NCI-H1417 treated with DMSO at 0.1 percent for 48 hours (cell line): ENCODE measurements at regions not wholly inside any gene's neighbourhood (a gene's known extent, or its start where the extent isn't known, plus 50 kb on each side); places are given as distances from the start of the nearest gene placed in this dataset.

Source experiments
- DNase-seq: peaks from one replicate; lab custom pipeline; 2025; lab: John Stamatoyannopoulos, UW

DNA sequence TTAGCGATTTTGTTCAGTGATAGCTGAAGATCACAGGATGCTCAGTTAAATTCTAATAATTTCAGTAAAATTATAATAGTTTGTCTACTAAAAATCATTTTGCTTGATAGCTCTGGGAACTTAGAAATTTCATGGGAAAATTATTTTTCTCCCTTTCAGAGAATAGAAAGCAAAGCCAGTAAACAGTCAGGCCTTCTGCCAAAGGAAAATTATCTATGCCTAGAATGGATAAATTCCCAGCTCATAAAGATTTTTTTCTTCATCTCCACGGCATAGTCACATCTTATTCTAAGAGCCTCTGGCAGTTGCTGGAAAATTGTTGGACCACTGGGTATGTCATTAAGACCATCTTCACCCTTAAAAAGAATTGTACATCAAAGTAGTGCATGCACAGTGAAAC lies 169.6 kb upstream of the ANO3 start:
- no peak for DNase-seq

DNA sequence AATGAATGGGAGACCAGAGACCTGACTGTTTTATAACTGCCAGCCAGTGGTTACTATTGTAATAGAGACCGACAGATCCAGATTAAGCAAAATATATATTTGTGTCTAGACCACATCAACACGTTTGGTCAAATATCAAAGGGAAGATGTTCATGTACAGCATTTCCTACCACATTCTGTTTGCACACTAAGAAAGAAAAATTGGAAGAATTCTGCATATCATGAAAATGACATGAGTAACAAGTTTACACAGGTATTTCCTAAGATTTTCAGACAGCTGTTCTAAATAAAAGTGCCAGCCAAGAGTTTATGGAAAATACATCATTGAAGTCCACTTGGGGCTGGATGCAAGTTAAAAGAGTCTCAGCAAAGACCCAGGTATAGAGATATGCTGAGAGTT lies 145.5 kb upstream of the ANO3 start:
- no peak for DNase-seq

DNA sequence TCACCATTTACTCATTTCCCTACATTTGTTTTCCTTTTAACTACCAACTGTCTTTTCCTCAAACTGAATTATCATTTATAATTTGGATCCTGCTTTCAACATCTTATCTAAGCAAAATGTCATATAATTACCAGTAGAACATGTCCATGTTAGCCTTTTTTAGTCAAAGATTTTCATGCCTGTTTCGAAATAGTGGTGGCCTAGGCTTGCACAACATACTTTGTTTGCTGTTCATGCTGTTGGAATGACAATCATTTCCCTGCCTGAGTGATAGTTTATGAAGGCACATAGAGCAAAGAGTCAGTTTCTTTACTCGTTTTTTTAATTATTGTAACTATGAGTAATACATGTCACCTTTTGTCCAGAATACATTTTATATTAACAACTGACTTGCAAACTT lies 144.3 kb upstream of the ANO3 start:
- DNase-seq, result no peak

DNA sequence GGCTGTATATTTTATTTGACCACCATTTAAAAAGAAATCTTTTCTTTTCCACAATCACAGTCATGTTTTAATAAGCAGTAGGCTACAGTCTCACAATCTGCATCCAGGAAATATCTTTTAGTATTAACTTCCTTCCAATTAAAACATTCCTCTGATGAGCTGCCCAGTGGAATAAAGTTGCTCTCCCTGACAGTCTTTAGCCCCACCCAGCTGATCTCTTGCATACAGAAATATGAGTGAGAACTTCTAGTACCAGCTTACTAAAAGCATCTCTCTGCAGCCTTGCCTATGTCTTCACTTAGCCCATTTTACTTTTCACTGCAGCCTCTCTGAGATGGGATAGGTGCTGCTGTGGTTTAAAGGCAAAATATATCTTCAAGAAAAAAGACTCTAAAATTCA lies 143.4 kb upstream of the ANO3 start:
- DNase-seq, result no peak

DNA sequence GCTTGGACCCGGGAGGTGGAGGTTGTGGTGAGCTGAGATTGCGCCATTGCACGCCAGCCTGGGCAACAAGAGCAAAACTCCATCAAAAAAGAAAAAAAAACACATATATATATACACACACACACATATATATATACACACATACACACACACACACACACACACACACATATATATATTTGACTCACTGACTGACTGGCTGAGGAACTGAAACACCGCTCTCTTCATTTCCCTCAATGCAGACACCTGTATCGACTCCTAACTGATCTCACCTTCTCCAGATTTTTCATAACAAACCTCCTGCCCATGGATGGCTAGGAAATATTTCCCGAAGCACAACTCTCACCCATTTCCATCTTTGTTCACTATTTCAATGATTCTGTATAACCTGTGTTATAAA lies 140.7 kb upstream of the ANO3 start:
- no peak for DNase-seq

DNA sequence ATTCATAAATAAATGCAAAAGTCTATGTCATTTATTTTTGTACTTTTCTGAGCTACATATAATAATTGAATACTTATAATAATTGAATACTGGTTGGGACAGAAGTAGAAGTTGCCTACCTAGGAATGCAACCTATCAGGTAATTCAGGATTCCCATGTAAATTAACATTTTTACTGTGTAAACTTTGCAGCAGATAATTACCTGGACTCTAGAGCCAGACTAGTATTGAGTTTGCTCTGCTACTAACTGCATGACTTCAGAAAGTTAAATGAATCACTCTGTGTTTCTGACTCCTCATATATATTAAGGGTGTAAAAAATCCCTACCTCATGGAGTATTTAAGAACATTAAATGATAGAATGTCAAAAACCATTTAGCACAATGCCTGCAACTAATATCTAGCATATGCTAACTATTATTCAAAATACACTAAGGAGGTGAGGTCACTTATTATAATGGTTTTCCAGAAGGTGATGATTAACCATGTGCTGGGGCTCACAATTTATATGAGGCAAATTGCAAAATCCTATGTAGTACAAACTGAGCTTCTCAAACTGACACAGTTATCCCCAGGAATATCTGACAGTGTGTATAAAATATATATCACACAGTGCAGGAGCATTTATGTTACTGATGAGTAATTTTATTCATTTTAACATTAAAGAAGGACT lies 138.1 kb upstream of the ANO3 start:
- no peak for DNase-seq

DNA sequence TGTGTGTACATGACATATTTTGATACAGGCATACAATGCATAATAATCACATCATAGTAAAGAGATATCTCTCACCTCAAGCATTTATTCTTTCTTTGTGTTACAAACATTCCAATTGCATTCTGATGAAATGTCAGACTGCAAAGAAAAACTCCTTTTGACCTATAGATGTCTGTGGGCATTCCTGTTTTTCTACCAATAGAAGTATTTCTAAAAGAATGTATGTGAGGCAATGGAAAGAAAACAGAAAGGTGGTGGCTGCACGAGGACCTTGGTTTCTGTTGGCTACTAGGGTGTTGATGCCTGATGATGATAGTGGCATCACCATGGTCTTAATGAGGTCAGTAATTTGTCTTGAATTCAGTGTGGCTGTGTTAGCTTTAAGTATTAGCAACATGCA lies 137.0 kb upstream of the ANO3 start:
- no peak for DNase-seq

DNA sequence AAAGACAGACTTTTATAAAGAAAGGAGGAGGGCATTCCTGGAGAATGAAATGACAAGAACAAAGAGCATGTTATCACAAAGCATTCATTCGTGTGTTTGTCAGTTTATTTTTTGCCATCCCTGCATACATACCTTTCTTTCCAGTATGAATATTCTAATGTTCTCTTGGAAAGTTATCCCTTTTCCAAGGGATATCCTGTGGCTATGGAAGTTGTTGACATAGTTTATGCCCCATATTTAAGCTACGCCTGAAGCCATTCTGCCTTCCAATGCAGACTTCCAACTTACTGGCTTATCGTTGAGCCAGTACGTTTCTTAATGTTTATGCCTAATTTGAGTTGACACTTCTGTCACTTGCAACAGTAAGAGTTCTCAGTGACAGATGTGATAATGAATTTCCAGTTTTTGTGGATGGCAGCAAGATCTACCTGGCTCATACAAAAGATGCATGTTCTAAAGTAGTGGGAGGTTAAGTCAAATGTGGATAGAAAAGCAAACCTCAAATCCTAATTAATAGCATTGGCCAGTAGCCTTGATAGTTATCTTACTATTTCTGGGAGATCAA lies 133.3 kb upstream of the ANO3 start:
- DNase-seq, result no peak

DNA sequence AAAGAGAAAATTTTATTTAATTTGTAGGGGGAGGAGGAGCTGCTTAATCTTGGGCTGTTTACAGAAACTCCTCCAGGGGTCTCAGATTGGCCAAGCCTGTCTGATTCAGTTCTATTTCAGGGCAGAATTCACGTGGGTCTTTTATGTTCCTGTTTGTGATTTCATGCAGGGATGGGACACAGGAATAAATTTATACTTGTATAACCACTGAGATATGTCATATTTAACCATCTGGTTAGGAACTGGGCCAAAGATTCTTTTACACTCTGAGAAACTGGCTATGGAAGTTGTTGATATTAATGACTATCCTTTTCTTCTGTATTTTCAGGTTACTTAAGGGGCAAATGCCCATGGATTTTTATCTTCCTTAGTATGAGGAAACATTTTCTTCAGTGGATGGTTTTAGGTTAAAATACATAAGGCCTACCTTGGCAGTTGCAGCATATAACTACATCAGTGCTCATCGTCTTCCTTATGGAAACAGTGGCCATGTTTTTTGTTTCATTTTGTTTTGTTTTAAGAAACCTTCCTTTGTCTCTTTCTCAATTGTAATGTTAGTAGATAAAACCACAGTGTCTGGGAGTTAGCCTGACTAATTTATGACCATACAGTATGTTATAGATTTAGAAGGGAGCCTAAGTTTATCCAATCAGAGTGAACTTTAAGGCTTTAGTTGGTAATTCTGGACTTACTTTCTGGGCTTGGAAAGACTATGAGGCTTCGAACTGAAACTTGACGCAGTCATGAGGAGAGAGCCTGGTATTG lies 132.4 kb upstream of the ANO3 start:
- no peak for DNase-seq

DNA sequence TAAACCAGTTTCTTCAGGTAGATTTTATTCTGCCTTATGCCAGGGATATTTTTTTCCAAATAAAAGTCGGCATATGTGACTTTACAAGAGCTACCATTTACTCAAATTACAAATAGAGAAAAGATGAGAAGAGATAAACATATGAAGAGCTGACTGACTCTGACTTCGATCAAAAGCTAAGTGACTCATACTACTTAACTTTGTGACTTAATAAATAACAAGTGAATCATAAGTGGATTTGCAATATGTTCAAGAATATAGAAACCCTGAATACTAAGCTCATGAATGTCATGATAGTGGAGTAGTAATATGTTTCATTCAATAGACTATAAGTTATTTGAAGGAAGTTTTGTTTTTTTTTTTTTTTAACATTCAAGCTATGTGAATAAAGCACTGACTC lies 130.5 kb upstream of the ANO3 start:
- no peak for DNase-seq

DNA sequence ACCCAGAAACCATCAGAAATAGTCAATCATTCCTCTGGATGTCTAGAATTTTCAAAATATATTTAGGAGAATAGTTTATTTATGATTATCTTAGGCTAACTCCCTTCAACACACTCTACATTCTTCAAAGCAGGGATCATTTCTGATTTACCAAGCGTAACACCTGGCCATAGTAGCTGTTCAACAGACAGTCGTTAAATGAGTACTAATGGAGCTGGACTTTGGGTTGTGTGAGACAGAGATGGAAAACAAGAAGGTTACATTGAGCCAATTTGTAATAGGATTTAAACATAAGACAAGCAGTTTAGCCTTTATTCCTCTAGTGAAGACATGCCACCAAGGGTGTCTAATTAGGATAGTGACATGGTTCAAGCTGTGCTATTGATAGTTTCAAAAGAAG lies 129.2 kb upstream of the ANO3 start:
- DNase-seq, result no peak

DNA sequence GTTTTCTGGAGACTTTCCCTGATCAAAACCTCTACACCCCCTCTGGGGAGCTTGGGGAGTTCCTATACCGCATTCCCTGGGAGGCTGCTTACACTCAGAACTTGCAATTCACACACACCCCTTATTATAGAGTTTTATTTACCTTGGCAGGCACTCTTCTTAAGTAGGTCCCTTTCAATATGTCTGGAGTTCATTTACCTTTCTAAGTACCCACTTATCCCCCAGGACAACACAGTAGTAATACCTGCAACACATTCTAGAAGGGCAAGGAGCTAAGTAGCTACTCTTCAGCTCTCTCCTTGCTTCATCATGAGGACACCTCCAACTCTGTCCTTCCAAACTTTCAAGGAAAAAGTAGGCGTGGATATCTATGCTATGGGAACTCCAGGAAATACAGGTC lies 127.8 kb upstream of the ANO3 start:
- DNase-seq, result no peak

DNA sequence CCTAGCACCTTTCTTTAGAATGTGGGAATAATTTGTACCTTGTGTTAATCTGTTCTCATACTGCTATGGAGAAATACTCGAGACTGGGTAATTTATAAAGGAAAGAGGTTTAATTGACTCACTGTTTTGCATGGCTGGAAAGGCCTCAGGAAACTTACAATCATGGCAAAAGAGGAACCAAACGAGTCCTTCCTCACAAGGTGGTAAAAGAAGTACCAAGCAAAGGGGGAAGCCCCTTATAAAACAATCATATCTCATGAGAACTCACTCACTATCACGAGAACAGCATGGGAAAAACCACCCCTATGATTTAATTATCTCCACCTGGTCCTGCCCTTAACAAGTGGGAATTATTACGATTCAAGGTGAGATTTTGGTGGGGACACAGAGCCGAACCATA lies 127.1 kb upstream of the ANO3 start:
- DNase-seq, result no peak

DNA sequence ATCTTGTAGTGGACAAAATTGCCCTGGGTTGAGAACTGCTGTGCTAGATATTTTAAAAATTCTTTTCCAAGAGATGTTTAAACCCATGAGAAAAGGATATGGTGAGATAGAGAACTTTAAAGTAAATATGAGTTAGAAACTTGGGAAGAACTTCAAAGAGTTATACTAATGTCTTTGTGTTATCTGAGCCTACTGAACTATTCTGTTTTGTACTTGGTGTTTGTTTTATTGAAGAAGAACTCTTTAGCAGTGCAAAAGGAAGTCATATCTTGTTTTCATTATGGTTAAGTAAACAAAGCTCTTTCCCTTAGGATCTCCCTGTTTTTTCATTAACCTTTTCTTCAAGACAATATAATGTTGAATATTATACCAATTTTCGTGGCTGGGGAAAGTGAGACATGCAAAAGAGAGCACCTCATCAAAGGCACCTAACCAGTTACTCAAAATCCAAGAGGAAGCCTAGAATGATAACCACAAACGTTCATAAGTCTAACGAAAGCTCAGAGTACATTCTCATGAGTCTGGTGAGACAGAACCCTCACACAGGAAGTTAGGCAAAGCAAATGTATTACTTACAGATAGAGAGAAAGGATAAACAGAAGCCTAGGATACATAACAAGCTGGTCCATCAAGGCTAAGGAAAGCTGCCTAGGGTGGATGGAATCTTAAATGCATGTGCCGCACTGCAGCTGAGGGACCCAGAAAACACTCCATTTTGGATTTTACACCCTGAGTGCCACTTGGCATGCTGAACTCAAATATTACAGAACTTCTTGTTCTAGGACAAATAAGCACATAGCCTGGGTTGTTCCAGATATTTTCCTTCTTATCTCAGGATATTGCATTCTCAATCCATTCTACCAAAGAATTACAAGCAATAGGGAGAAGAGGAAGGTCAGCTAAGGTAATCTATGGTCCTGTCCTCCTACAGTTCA lies 112.5 kb upstream of the ANO3 start:
- DNase-seq, result no peak

DNA sequence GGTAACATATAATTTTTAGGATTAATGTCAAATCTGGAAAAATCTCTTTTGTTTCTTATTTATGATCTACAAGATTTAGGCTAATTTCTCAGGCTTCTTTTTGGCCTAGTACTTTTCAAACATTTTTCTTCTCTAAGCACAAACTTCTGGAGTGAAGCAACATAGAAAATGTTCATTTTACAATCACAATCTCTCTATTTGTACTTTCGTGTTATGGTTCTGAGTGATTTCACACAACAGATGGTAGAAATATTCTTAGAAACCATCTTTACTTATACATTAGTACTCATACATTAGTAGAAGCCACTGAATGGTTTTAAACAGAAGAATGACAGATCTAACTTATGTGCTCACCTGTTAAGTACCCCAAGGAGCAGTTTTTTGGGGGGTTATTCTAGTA lies 106.3 kb upstream of the ANO3 start:
- DNase-seq, result no peak

DNA sequence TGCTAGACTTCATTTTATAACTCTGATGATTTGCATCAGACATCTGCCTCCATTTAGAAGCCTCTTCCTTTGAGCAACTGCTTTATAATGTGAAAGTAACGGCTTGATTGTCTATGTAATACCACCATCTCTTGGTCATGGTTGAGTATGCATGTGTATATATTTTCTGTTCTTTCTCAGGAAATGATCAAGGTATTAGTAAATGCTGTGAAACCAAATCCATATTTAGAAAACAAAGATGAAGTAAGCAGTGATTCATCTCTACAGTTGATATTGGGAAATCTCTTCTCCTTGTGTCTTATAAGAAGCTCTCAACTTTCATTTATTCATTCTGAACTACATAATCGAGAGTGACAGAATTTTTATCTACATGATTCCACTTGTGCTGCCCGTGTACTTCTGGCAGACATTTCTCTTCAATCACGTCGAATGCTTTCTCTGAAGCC lies 104.6 kb upstream of the ANO3 start:
- DNase-seq, result peak; percentile 1

DNA sequence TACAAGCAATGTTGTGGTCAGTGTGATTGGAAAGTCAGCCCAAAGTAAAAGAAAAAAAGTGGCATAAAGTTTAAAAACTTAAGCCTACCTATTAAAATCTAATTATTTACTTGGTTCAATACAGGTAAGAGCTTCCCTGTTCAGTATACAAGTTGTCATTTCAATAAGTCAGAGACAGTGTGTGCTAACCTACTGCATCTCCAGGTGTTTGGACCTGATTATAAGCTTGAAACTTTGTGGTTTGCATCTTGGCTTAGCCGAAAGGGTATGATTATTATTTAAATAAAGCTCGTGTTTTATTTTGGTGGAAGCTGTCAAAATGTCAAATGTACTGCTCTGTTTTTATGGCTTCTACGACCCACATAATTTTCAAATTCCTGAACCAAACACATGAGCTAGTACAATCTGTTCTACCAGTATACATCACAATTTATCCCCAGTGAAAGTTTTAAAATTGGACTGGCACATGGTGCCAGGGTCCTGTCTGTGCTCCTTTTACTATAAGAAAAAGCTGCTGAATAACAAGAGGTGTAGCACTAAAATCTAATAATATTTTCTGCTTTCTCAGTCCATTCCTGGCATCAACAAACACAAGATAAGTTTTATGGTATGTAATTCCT lies 103.9 kb upstream of the ANO3 start:
- DNase-seq, result no peak

DNA sequence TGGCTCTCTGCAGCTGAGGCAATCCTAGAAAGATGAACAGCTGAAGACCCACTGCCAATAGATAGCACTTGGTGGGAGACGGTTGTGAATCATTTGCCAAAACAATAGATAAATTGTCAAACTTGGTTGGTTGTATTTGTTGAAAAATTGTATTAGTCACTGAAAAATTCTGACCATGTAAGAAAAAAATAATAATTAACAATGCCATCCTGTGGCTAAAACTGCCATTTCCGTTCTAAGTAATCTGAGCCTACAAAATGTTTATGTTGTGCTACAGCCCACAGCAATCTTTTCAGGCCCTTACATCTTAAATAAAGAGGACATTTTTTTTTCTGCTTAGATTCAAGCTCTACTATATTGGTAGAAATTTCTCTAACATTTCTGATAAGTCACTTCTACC lies 103.2 kb upstream of the ANO3 start:
- no peak for DNase-seq

DNA sequence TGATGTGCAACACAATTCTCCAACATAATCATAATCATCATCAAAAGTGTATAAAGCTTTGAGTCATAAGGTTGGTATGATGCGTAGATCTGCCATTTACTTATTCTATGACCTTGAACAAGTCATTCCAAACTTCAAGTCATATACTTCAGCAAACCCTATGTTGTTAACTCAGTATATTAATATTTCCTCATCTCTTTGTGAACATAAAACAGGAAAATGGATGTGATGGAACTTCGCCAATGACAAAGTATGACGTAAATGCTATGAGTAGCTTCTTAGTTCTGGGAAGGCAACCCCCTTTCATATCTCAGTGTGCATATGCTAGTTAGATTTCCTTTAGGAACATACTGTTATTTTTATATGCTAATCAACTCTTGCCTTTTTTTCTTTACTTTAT lies 102.7 kb upstream of the ANO3 start:
- no peak for DNase-seq

DNA sequence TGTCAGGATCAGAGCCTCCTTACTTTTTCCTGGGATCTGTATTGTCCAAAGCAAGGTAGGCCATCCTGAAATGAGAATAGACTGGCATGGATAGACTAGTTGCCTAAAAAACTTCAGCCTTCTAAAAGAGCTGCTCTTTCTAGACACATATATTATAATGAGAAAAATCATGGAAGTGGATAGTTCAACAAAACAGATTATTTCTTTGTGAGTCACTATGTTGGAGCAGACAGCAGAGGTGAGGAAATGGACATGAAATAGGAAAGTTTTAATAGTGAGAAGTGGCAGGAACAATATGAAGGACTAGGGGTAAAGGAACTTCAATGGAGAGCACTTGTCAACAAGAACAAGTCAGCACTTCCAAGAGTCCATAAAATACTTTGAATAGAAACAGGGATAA lies 101.9 kb upstream of the ANO3 start:
- DNase-seq, result no peak

DNA sequence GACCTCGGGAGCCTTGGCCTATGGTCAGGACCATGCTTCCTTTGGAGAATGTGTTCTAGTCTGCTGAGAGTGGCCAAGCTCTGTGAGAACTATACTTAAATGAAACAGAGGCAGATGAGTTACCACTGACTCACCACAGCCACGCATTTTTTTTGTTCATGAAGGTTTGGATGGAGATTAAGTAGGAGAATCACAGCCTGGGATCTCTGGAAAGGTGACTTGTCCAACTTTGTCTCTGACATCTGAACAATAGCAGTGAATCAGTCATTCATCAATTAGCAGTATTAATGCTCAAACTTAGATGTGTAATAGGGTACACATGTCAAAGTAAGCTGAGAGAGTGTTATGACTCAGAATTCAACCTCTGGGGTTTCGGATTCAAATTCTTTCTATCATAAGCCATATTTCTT lies 100.7 kb upstream of the ANO3 start:
- no peak for DNase-seq

DNA sequence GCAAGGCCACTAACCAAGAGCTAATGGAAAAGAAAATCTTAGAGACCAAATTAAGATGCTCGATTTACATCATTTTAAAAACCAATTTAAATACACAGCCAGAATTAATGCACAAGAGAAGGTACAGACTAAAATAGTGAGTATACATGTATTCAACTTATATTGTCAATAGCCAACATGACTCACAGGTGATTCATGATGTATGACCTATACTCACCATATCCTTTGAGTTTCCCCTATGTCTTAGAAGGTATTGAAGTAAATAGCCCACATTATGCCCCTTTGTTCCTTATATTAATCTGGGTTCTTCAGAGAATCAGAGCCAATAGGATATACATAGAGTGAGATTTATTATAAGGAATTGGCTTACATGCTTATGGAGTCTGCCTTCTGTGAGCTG lies 97.5 kb upstream of the ANO3 start:
- DNase-seq, result no peak
